Thyroid gland (tissue), 4 donors: ENCODE measurements at regions not wholly inside any gene's neighbourhood (a gene's known extent, or its start where the extent isn't known, plus 50 kb on each side); places are given as distances from the start of the nearest gene placed in this dataset.

Source experiments
- POLR2A ChIP-seq, 2 donors: fragments of 450-650 bp; IDR thresholded peaks; one replicate each; pipeline ENCODE4 v1.6.1; 2017; ENCODE audit warnings: antibody characterized with exemption in 2 of 2, mild to moderate bottlenecking in 2 of 2, moderate library complexity in 1 of 2
- TF ChIP-seq, protein P1 (sequence below), 6 experiments: fragments of 200-600 bp in 3 of 6; fragments of 450-650 bp in 3 of 6; sonication (generic) in 3 of 6; IDR thresholded peaks; one replicate each; pipeline ENCODE4 v1.5.1; 2016 to 2019; ENCODE audit warnings: antibody characterized with exemption in 6 of 6, mild to moderate bottlenecking in 2 of 6, inconsistent platforms in 1 of 6, moderate library complexity in 1 of 6

DNA sequence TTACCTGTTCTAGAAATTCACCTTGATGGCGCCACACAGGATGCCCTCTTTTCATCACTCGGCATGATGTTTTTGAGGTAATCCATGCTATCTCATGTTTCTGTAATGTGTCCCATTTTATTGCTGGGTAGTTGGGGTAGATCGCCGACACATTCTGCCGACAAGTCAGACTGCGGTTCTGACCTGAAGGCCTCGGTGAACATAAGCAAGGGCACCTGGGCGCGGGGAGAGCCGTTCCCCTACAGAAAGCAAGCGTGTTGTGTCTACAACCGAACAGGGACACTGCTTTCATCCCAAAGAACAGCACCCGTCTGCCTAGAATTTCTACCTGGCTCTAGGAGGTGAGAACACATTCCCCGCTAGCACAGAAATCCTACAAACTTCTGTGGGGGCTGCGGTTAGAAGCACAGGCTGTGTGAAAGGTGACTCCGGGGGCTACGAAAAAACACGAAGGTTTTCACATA is 149.2 kb downstream of the PPIAL4G start:
- TF ChIP-seq, protein P1, sequence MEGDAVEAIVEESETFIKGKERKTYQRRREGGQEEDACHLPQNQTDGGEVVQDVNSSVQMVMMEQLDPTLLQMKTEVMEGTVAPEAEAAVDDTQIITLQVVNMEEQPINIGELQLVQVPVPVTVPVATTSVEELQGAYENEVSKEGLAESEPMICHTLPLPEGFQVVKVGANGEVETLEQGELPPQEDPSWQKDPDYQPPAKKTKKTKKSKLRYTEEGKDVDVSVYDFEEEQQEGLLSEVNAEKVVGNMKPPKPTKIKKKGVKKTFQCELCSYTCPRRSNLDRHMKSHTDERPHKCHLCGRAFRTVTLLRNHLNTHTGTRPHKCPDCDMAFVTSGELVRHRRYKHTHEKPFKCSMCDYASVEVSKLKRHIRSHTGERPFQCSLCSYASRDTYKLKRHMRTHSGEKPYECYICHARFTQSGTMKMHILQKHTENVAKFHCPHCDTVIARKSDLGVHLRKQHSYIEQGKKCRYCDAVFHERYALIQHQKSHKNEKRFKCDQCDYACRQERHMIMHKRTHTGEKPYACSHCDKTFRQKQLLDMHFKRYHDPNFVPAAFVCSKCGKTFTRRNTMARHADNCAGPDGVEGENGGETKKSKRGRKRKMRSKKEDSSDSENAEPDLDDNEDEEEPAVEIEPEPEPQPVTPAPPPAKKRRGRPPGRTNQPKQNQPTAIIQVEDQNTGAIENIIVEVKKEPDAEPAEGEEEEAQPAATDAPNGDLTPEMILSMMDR (IDR thresholded peaks at IDR 0.05), result no peak
- no peak for TF ChIP-seq POLR2A (IDR thresholded peaks at IDR 0.05)
